ENCODE measurements at regions not wholly inside any gene's neighbourhood (a gene's known extent, or its start where the extent isn't known, plus 50 kb on each side); places are given as distances from the start of the nearest gene placed in this dataset.

DNA sequence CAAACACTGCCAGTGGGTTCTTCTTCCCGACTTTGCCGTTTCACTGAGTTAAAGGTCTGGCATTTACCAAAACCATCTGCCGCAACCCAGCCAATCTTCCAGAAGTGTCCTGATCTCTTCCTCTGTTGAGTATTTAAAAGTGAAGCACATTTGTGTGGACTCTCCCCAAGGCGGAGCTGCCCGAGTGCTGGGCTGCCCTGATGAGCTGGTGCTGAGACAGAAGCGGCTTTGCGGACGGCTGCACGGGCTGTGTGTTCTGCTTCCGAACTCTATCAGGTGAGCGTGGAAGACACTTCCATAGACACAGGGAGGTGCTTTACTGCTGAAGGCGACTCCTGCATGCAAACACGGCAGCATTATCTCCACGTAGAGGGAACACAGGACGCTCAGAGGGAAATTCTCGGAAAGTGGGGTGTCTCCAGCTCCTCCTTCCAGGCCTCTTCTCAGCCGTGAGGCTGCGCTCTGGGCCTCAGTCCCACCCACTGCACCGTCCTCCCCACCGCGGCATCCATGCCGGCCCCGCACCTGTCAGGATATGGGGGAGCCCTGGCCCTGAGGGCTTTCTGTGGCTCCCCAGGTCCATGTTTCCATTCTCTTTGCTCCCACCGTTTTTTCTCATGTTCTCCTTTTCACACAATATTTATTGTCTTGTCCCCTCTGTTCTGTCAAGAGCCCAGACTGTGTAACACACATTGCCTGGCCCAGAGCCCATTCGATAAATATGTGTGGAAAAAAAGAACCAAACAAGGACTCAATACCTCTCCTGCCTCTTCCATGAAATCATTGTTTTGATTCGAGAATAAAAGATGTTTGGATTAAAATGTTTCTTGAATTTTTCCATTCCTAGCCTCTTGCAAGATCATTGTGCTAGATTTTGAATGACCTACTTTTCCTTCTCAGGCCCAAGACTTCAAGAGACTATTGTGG lies 205.1 kb downstream of the DLL1 start:
- TF ChIP-seq YY1 (IDR thresholded peaks at IDR 0.05; ENCODE audit: insufficient read depth, insufficient read length) (no peak), SUZ12 (IDR thresholded peaks at IDR 0.05; ENCODE audit: extremely low read depth, insufficient read depth, insufficient read length) (no peak)

Measured in NT2/D1 (cell line).